Suprapubic skin (tissue), 4 donors: ENCODE measurements at regions not wholly inside any gene's neighbourhood (a gene's known extent, or its start where the extent isn't known, plus 50 kb on each side); places are given as distances from the start of the nearest gene placed in this dataset.

Source experiments
- DNase-seq, 2 donors: peaks; one replicate each; pipeline ENCODE4 v3.0.0-alpha.2; 2019; ENCODE audit warnings: low spot score in 2 of 2
- H3K27ac ChIP-seq: fragments of 200-600 bp; sonication (generic); one replicate; pipeline ENCODE4 v1.5.1; 2019
- H3K27me3 ChIP-seq: fragments of 200-600 bp; sonication (generic); one replicate; pipeline ENCODE4 v1.5.1; 2019
- H3K36me3 ChIP-seq: fragments of 200-600 bp; sonication (generic); one replicate; pipeline ENCODE4 v1.5.1; 2019
- H3K4me1 ChIP-seq: fragments of 200-600 bp; sonication (generic); one replicate; pipeline ENCODE4 v1.5.1; 2019
- H3K4me3 ChIP-seq: fragments of 200-600 bp; sonication (generic); one replicate; pipeline ENCODE4 v1.5.1; 2019; ENCODE audit warnings: mild to moderate bottlenecking
- H3K9me3 ChIP-seq: fragments of 200-600 bp; sonication (generic); one replicate; pipeline ENCODE4 v1.5.1; 2019
- CTCF ChIP-seq, 2 donors: fragments of 200-600 bp in 1 of 2; fragments of 450-650 bp in 1 of 2; sonication (generic) in 1 of 2; IDR thresholded peaks; one replicate each; pipeline ENCODE4 v1.5.1; 2016 to 2019; ENCODE audit warnings: antibody characterized with exemption in 2 of 2, mild to moderate bottlenecking in 1 of 2, moderate library complexity in 1 of 2
- EP300 ChIP-seq: sonication (generic); formaldehyde crosslinking; IDR thresholded peaks from one replicate; pipeline ENCODE4 v1.6.1; 2017; ENCODE audit warnings: antibody characterized with exemption
- POLR2A ChIP-seq, 2 donors: fragments of 450-650 bp; IDR thresholded peaks; one replicate each; pipeline ENCODE4 v1.6.1; 2017; ENCODE audit warnings: antibody characterized with exemption in 2 of 2, mild to moderate bottlenecking in 2 of 2, moderate library complexity in 2 of 2
- POLR2AphosphoS5 ChIP-seq, 3 donors: sonication (generic); formaldehyde crosslinking; IDR thresholded peaks; one replicate each; pipeline ENCODE4 v1.6.1; 2017; ENCODE audit warnings: antibody characterized with exemption in 3 of 3
- WGBS: methylation state at CpG from one replicate; pipeline ENCODE4 v1.1.5; 2018; 5-methylcytosine and 5-hydroxymethylcytosine counted together

GRCh38 chr13:73859841-73860240 lies 274.4 kb downstream of the KLF12 start:
- no peaks in the 10 kb centered on the region for H3K4me1 ChIP-seq
- WGBS = 71% methylated on average over 4 of the region's 4 CpGs
- no peak overlapping the region for H3K27ac ChIP-seq
- H3K4me3 ChIP-seq = no peak overlapping the region
- DNase-seq = no peak
- no peaks in the 10 kb centered on the region for H3K36me3 ChIP-seq
- TF ChIP-seq CTCF (IDR thresholded peaks at IDR 0.05) (no peak), POLR2A (IDR thresholded peaks at IDR 0.05) (no peak), POLR2AphosphoS5 (IDR thresholded peaks at IDR 0.05) (no peak), EP300 (no peak)
- no peaks in the 10 kb centered on the region for H3K9me3 ChIP-seq
- no peaks in the 10 kb centered on the region for H3K27me3 ChIP-seq

DNA sequence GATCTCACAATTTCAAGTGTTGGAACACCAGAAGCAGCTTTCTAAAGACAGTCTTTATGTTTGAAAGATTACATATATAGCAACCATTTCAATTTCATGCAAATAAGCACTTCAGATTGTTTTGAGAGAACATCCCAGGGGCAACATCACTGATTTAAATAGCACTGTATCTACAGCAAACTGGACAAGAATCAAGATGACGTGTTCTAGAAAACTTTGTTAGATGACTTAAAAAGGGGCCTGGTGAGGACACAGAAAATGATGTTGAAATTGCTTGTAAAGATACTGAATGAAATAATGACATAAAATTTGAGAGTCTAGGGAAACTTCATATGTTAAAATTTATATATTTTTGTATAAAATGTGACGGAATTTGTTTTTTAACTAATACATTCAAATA lies 277.1 kb downstream of the KLF12 start:
- WGBS = 80% methylated on average over 2 of the region's 2 CpGs
- Histone ChIP-seq H3K36me3 (no peaks in the 10 kb centered on the region), H3K4me1 (no peaks in the 10 kb centered on the region), H3K9me3 (no peaks in the 10 kb centered on the region), H3K4me3 (no peak overlapping the region), H3K27ac (no peak overlapping the region), H3K27me3 (no peaks in the 10 kb centered on the region)
- no peak for TF ChIP-seq POLR2A (IDR thresholded peaks at IDR 0.05)
- TF ChIP-seq CTCF (IDR thresholded peaks at IDR 0.05) = no peak
- TF ChIP-seq EP300 = no peak
- TF ChIP-seq POLR2AphosphoS5 (IDR thresholded peaks at IDR 0.05) = no peak
- no peak for DNase-seq

- Histone ChIP-seq H3K27ac (no peak overlapping the region), H3K27me3 (no peaks in the 10 kb centered on the region), H3K36me3 (no peaks in the 10 kb centered on the region), H3K4me3 (no peak overlapping the region), H3K4me1 (no peaks in the 10 kb centered on the region), H3K9me3 (no peaks in the 10 kb centered on the region)
- DNase-seq = no peak
- TF ChIP-seq CTCF (IDR thresholded peaks at IDR 0.05) = no peak
- 82% methylated on average over 3 of the region's 3 CpGs for WGBS
Observed at GRCh38 chr13:73851104-73851503, 283.1 kb downstream of the KLF12 start.

- Histone ChIP-seq H3K4me3 (no peak overlapping the region), H3K4me1 (no peaks in the 10 kb centered on the region), H3K36me3 (peaks cover 7% of the 10 kb centered on the region), H3K27me3 (no peaks in the 10 kb centered on the region), H3K27ac (no peak overlapping the region), H3K9me3 (no peaks in the 10 kb centered on the region)
- TF ChIP-seq CTCF (IDR thresholded peaks at IDR 0.05) = no peak
- TF ChIP-seq POLR2A (IDR thresholded peaks at IDR 0.05) = no peak
- TF ChIP-seq POLR2AphosphoS5 (IDR thresholded peaks at IDR 0.05) = no peak
- TF ChIP-seq EP300 = no peak
- DNase-seq = no peak
- WGBS = 34% methylated on average over 5 of the region's 5 CpGs
Observed at GRCh38 chr13:73850104-73850873, 283.9 kb downstream of the KLF12 start.

DNA sequence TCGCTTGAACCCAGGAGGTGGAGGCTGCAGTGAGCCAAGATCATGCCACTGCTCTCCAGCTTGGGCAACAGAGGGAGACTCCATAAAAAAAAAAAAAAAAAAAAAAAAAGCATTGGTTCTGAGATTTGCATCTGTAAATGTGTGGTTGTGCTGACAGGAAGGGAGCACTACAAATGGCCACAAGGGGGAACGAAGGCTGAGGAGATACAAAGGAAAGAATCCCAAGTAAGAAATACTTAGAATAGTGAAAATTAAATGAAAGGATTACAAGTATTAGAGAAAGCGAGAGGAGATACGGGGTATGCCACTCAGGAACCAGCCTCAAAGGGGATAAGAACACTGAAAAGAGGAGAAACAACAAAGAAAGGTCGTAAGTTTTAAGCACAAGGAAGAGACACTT lies 284.9 kb downstream of the KLF12 start:
- no peaks in the 10 kb centered on the region for H3K4me1 ChIP-seq
- no peaks in the 10 kb centered on the region for H3K27me3 ChIP-seq
- TF ChIP-seq POLR2AphosphoS5 (IDR thresholded peaks at IDR 0.05) = no peak
- TF ChIP-seq CTCF (IDR thresholded peaks at IDR 0.05) = peak in 1 of 2 donors; percentile 13
- no peak for TF ChIP-seq EP300
- no peak for TF ChIP-seq POLR2A (IDR thresholded peaks at IDR 0.05)
- H3K27ac ChIP-seq = no peak overlapping the region
- no peaks in the 10 kb centered on the region for H3K9me3 ChIP-seq
- no peak for DNase-seq
- H3K36me3 ChIP-seq = peaks cover 7% of the 10 kb centered on the region
- WGBS = 88% methylated on average over 5 of the region's 5 CpGs
- no peak overlapping the region for H3K4me3 ChIP-seq
